Neuronal stem cell (in vitro differentiated cells): ENCODE measurements at regions not wholly inside any gene's neighbourhood (a gene's known extent, or its start where the extent isn't known, plus 50 kb on each side); places are given as distances from the start of the nearest gene placed in this dataset.

ENCODE experiments used
- DNase-seq: peaks from one replicate; pipeline ENCODE4 v3.0.0-alpha.2; 2013; ENCODE audit warnings: low spot score
- H2AFZ ChIP-seq: one replicate; pipeline ENCODE4 v1.6.1; 2013; ENCODE audit warnings: mild to moderate bottlenecking, low read length, inconsistent platforms
- H2AK5ac ChIP-seq: 2 replicates; pipeline ENCODE4 v1.6.1; 2013; ENCODE audit warnings: low read depth, mild to moderate bottlenecking, inconsistent platforms, low read length, moderate library complexity, mixed read lengths
- H2BK120ac ChIP-seq: 2 replicates; pipeline ENCODE4 v1.6.1; 2013; ENCODE audit warnings: low read depth, mild to moderate bottlenecking, inconsistent platforms, low read length, moderate library complexity, mixed read lengths
- H2BK12ac ChIP-seq: one replicate; pipeline ENCODE4 v1.6.1; 2013; ENCODE audit warnings: low read length, inconsistent platforms
- H2BK15ac ChIP-seq: 2 replicates; pipeline ENCODE4 v1.6.1; 2013; ENCODE audit warnings: mild to moderate bottlenecking, low read length, inconsistent platforms, mixed read lengths
- H2BK5ac ChIP-seq: one replicate; pipeline ENCODE4 v1.6.1; 2013; ENCODE audit warnings: inconsistent platforms, mild to moderate bottlenecking, low read length, moderate library complexity
- H3K14ac ChIP-seq: one replicate; pipeline ENCODE4 v1.6.1; 2013; ENCODE audit warnings: low read length, inconsistent platforms
- H3K18ac ChIP-seq: 2 replicates; pipeline ENCODE4 v1.6.1; 2013; ENCODE audit warnings: low read length, inconsistent platforms
- H3K23ac ChIP-seq: 2 replicates; pipeline ENCODE4 v1.6.1; 2013; ENCODE audit warnings: low read depth, mild to moderate bottlenecking, mixed read lengths, low read length, inconsistent platforms; ENCODE audit not compliant: poor library complexity
- H3K27ac ChIP-seq: replicated peaks from 3 replicates; pipeline ENCODE4 v1.5.1; 2013; ENCODE audit warnings: low read length, inconsistent platforms
- H3K27me3 ChIP-seq, 3 experiments: 2 replicates each; pipeline ENCODE4 v1.6.1; 2013; ENCODE audit warnings: low read length in 3 of 3, mild to moderate bottlenecking in 2 of 3, inconsistent platforms in 1 of 3, low read depth in 1 of 3, mixed read lengths in 1 of 3, moderate library complexity in 1 of 3; ENCODE audit not compliant: control insufficient read depth in 3 of 3, insufficient read depth in 3 of 3
- H3K36me3 ChIP-seq, 2 donors: replicated peaks in 1 of 2; 2 replicates each; pipeline ENCODE4 v1.6.1; 2013; ENCODE audit warnings: low read length in 2 of 2; ENCODE audit not compliant: control insufficient read depth in 2 of 2, insufficient read depth in 2 of 2
- H3K4ac ChIP-seq: 2 replicates; pipeline ENCODE4 v1.6.1; 2013; ENCODE audit warnings: inconsistent platforms, mild to moderate bottlenecking, low read length, moderate library complexity
- H3K4me1 ChIP-seq, 2 donors: 1 replicate in 1 of 2; 2 replicates in 1 of 2; pipeline ENCODE4 v1.6.1; 2013; ENCODE audit warnings: low read length in 2 of 2, low read depth in 1 of 2; ENCODE audit not compliant: control insufficient read depth in 2 of 2, insufficient read depth in 1 of 2
- H3K4me2 ChIP-seq: one replicate; pipeline ENCODE4 v1.6.1; 2013; ENCODE audit warnings: mild to moderate bottlenecking, low read length, inconsistent platforms; ENCODE audit not compliant: insufficient read depth, poor library complexity, severe bottlenecking
- H3K4me3 ChIP-seq, 2 donors: 2 replicates each; pipeline ENCODE4 v1.5.1; 2013; ENCODE audit warnings: low read length in 2 of 2, mild to moderate bottlenecking in 2 of 2, inconsistent platforms in 1 of 2, moderate library complexity in 1 of 2
- H3K79me1 ChIP-seq: one replicate; pipeline ENCODE4 v1.6.1; 2013; ENCODE audit warnings: low read depth, mild to moderate bottlenecking, inconsistent platforms, low read length, moderate library complexity
- H3K9ac ChIP-seq: one replicate; pipeline ENCODE4 v1.6.1; 2013; ENCODE audit warnings: mild to moderate bottlenecking, low read depth, low read length, inconsistent platforms; ENCODE audit not compliant: poor library complexity
- H3K9me3 ChIP-seq, 2 donors: replicated peaks in 1 of 2; 2 replicates each; pipeline versions ENCODE3 to v1.6.1; 2013; ENCODE audit warnings: low read length in 2 of 2, mild to moderate bottlenecking in 2 of 2, inconsistent platforms in 1 of 2, low read depth in 1 of 2, mixed read lengths in 1 of 2, moderate library complexity in 1 of 2; ENCODE audit not compliant: control insufficient read depth in 2 of 2, insufficient read depth in 1 of 2
- H4K8ac ChIP-seq: one replicate; pipeline ENCODE4 v1.6.1; 2013; ENCODE audit warnings: low read depth, mild to moderate bottlenecking, inconsistent platforms, low read length, moderate library complexity
- H4K91ac ChIP-seq: one replicate; pipeline ENCODE4 v1.6.1; 2013; ENCODE audit warnings: low read length, low read depth, mild to moderate bottlenecking, inconsistent platforms; ENCODE audit not compliant: poor library complexity
- WGBS, 2 donors: extraction: QIAGEN DNeasy Blood & Tissue Kit; methylation state at CpG; one replicate each; pipeline ENCODE4 v1.1.7; 2013; ENCODE audit warnings: missing lambda C conversion rate in 2 of 2, mixed read lengths in 1 of 2; ENCODE audit not compliant: insufficient read length in 2 of 2, insufficient replicate concordance in 1 of 2; ENCODE audit errors: extremely low coverage in 2 of 2; 5-methylcytosine and 5-hydroxymethylcytosine counted together

GRCh38 chr1:30258471-30258870 is 464.9 kb downstream of the MATN1 start:
- H2BK120ac ChIP-seq, result no peak overlapping the region
- no peak overlapping the region for H3K4ac ChIP-seq
- DNase-seq, result no peak
- peak overlapping the region in 1 of 2 donors; percentile 5 for H3K4me3 ChIP-seq
- H4K91ac ChIP-seq, result no peak overlapping the region
- H3K4me1 ChIP-seq, result peaks cover 0 to 12% of the 10 kb centered on the region in 2 donors
- no peak overlapping the region for H3K4me2 ChIP-seq
- H2AK5ac ChIP-seq, result no peak overlapping the region
- H3K27ac ChIP-seq, result no peak overlapping the region
- WGBS, 2 donors, result no CpG with 5 or more reads among the region's 6 CpGs
- H3K36me3 ChIP-seq, result no peaks in the 10 kb centered on the region
- no peaks in the 10 kb centered on the region for H3K79me1 ChIP-seq
- H3K18ac ChIP-seq, result no peak overlapping the region
- H2BK5ac ChIP-seq, result no peak overlapping the region
- H3K14ac ChIP-seq, result no peak overlapping the region
- no peak overlapping the region for H3K9ac ChIP-seq
- no peak overlapping the region for H2BK12ac ChIP-seq
- H3K23ac ChIP-seq, result no peak overlapping the region
- H2BK15ac ChIP-seq, result no peak overlapping the region
- H2AFZ ChIP-seq, result no peak overlapping the region
- no peaks in the 10 kb centered on the region for H3K9me3 ChIP-seq
- H3K27me3 ChIP-seq, result peaks cover 0 to 12% (median 0%) of the 10 kb centered on the region in 3 experiments
- H4K8ac ChIP-seq, result no peak overlapping the region

DNA sequence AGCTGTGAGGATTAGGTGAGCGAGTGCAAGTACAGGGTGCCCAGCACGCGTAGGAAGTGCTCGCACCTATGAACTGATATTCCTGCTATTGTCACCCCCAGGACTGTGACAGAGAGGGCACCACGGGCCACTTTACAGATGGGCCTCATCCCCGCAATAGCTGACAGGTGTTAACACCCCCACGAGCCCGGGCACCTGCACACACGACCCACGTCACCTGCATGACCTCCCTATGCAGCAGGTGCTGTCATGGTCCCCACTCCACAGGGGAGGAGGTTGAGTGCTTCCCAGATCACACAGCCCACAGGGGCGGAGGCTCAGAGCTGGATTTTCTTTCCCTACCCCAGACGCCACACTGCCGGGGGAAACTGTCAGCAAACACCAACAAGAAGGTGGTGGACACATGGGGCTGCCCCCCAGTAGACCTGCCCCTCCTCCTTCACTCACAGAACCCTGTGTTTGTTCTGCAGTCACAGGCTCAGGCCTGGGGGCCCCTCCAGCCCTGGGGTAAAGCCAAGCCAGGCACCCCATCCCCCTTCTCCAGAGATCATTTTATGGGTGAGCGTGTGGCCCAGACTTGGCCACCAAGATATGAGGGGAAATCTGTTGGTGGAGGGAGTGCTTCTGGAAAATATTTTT is 465.5 kb downstream of the MATN1 start:
- Histone ChIP-seq H3K27me3 (peaks cover 0 to 13% (median 0%) of the 10 kb centered on the region in 3 experiments), H3K23ac (peak overlapping the region; percentile 35)
- no CpG with 5 or more reads among the region's 14 CpGs for WGBS, 2 donors

DNA sequence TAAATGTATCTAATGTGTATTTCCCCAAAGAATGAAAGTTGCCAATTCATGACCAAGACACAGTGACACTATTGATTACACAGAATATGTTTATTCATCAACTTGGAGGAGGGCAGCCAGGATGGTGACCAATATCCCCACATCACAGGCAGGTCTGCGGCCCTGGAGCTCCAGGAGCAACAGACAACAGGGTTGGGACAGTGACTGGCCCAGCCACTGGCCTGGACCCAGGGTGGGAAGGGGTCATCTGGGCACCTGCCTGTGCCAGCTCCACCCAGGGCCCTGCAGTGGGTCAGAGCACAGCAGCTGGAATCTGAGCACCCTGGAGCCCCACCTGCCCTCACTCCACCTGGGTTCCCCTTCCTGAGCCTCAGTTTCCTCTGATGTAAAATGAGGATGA is 466.1 kb downstream of the MATN1 start:
- Histone ChIP-seq H4K8ac (no peak overlapping the region), H3K9ac (no peak overlapping the region), H2AK5ac (no peak overlapping the region), H2AFZ (no peak overlapping the region), H3K4me2 (no peak overlapping the region), H2BK5ac (no peak overlapping the region), H3K18ac (no peak overlapping the region), H2BK120ac (no peak overlapping the region), H3K23ac (no peak overlapping the region), H3K36me3 (no peaks in the 10 kb centered on the region), H3K4ac (no peak overlapping the region), H3K4me3 (no peak overlapping the region), H3K9me3 (no peaks in the 10 kb centered on the region), H2BK15ac (no peak overlapping the region), H4K91ac (no peak overlapping the region), H3K14ac (no peak overlapping the region), H3K27me3 (peaks cover 0 to 13% (median 0%) of the 10 kb centered on the region in 3 experiments), H3K79me1 (no peaks in the 10 kb centered on the region), H3K27ac (no peak overlapping the region), H3K4me1 (peaks cover 0 to 14% of the 10 kb centered on the region in 2 donors), H2BK12ac (no peak overlapping the region)
- no peak for DNase-seq
- WGBS, 2 donors, result no CpG with 5 or more reads among the region's 1 CpG

More for the DNA sequence above, 465.5 kb downstream of the MATN1 start:
- no peak overlapping the region for H3K4ac ChIP-seq
- no peaks in the 10 kb centered on the region for H3K79me1 ChIP-seq
- H4K8ac ChIP-seq, result no peak overlapping the region
- H4K91ac ChIP-seq, result no peak overlapping the region
- no peak overlapping the region for H3K14ac ChIP-seq
- H3K9ac ChIP-seq, result peak overlapping the region; percentile 27
- no peak overlapping the region for H3K4me2 ChIP-seq
- H3K18ac ChIP-seq, result peak overlapping the region; percentile 21
- no peak for DNase-seq
- no peak overlapping the region for H2AFZ ChIP-seq
- peaks cover 0 to 14% of the 10 kb centered on the region in 2 donors for H3K4me1 ChIP-seq
- no peak overlapping the region for H3K4me3 ChIP-seq
- H3K9me3 ChIP-seq, result no peaks in the 10 kb centered on the region
- peak overlapping the region; percentile 61 for H2BK12ac ChIP-seq
- no peak overlapping the region for H2BK15ac ChIP-seq
- no peak overlapping the region for H2BK5ac ChIP-seq
- no peak overlapping the region for H3K27ac ChIP-seq
- no peak overlapping the region for H2BK120ac ChIP-seq
- H3K36me3 ChIP-seq, result no peaks in the 10 kb centered on the region
- H2AK5ac ChIP-seq, result peak overlapping the region; percentile 57

DNA sequence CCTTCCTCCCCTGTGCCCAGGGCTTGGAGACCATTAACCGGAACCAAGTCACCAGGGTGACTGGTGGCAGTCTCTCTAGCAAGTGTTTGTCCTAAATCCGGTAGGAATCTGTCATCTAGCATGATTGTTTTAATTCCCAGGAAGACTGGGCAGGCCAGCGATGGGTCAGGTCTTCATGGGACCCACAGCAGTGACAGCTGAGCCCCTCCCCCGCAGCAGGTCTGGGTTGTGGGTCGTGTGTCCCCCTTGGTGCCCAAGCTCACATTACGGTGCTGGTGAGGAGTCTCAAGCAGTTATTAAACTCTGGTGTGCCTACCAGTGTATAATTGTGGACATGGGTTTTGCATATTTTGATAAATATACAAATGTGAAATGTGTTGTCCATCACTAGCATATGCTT is 466.5 kb downstream of the MATN1 start:
- WGBS, 2 donors, result no CpG with 5 or more reads among the region's 6 CpGs
- Histone ChIP-seq H2AK5ac (no peak overlapping the region), H3K9me3 (no peaks in the 10 kb centered on the region), H3K36me3 (no peaks in the 10 kb centered on the region), H3K79me1 (no peaks in the 10 kb centered on the region), H3K9ac (no peak overlapping the region), H2BK12ac (no peak overlapping the region), H2AFZ (no peak overlapping the region), H3K27me3 (peaks cover 0 to 13% (median 0%) of the 10 kb centered on the region in 3 experiments), H4K8ac (no peak overlapping the region), H2BK5ac (no peak overlapping the region), H3K4me1 (peaks cover 0 to 14% of the 10 kb centered on the region in 2 donors), H3K4me3 (no peak overlapping the region), H4K91ac (no peak overlapping the region), H2BK15ac (no peak overlapping the region), H3K27ac (no peak overlapping the region), H3K14ac (no peak overlapping the region), H3K23ac (no peak overlapping the region), H2BK120ac (no peak overlapping the region), H3K4ac (no peak overlapping the region), H3K18ac (no peak overlapping the region), H3K4me2 (no peak overlapping the region)
- no peak for DNase-seq
